ENCODE measurements at regions not wholly inside any gene's neighbourhood (a gene's known extent, or its start where the extent isn't known, plus 50 kb on each side); places are given as distances from the start of the nearest gene placed in this dataset.

GRCh38 chr1:100794748-100795645 is 75.5 kb downstream of the VCAM1 start:
- no peak for TF ChIP-seq POLR2A (IDR thresholded peaks at IDR 0.05; ENCODE audit: low read depth, low read length)
- TF ChIP-seq POLR2AphosphoS5 (IDR thresholded peaks at IDR 0.05; ENCODE audit: low read depth, low read length), result no peak
- TF ChIP-seq POU2F2 (IDR thresholded peaks at IDR 0.05; ENCODE audit: low read depth, low read length), result no peak
- no peak for TF ChIP-seq TAF1 (IDR thresholded peaks at IDR 0.05; ENCODE audit: low read depth, low read length)
- no peak for TF ChIP-seq SPI1 (IDR thresholded peaks at IDR 0.05; ENCODE audit: low read depth, low read length)
